ENCODE measurements at regions not wholly inside any gene's neighbourhood (a gene's known extent, or its start where the extent isn't known, plus 50 kb on each side); places are given as distances from the start of the nearest gene placed in this dataset.

- Histone ChIP-seq H2AFZ (ENCODE audit: control insufficient read depth, low read length) (no peak overlapping the region), H3K9ac (ENCODE audit: control insufficient read depth, extremely low read depth, insufficient read depth, low read length) (no peak overlapping the region), H3K27me3 (ENCODE audit: control insufficient read depth, extremely low read depth, insufficient read depth, low read length) (no peaks in the 10 kb centered on the region), H3K4me1 (ENCODE audit: control insufficient read depth, extremely low read depth, insufficient read depth, low read length) (no peaks in the 10 kb centered on the region), H4K20me1 (ENCODE audit: control insufficient read depth, extremely low read depth, insufficient read depth, low read length) (no peaks in the 10 kb centered on the region), H3K27ac (ENCODE audit: control insufficient read depth, insufficient read depth, low read length) (no peak overlapping the region), H3K36me3 (ENCODE audit: control insufficient read depth in 2 of 2, extremely low read depth in 1 of 2, insufficient read depth in 2 of 2, low read length in 2 of 2) (no peaks in the 10 kb centered on the region), H3K4me2 (ENCODE audit: control insufficient read depth, extremely low read depth, insufficient read depth, low read depth, low read length) (no peak overlapping the region), H3K9me3 (ENCODE audit: control insufficient read depth, low read depth, low read length) (no peaks in the 10 kb centered on the region), H3K9me1 (ENCODE audit: control insufficient read depth, extremely low read depth, insufficient read depth, low read length) (no peaks in the 10 kb centered on the region), H3K4me3 (ENCODE audit: control insufficient read depth in 2 of 3, extremely low read depth in 1 of 3, insufficient read depth in 2 of 3, low read depth in 1 of 3, low read length in 3 of 3) (no peak overlapping the region), H3K79me2 (ENCODE audit: control insufficient read depth, insufficient read depth, low read length) (no peaks in the 10 kb centered on the region)
- dilution Hi-C loops (cut with MboI; ENCODE audit: extremely low pct_ligation_motif_present, low sequenced_read_pairs): no loop called here
- TF ChIP-seq EZH2 (IDR thresholded peaks at IDR 0.05; ENCODE audit: low read length): no peak
- no peak for TF ChIP-seq CTCF (optimal IDR thresholded peaks at IDR 0.05 in 1 of 3, IDR thresholded peaks at IDR 0.05 in 1 of 3, conservative IDR thresholded peaks at IDR 0.05 in 1 of 3; ENCODE audit: extremely low read depth in 1 of 3, insufficient read depth in 2 of 3, low read length in 3 of 3)
- DNase-seq (ENCODE audit: low read depth, low spot score) (no peak), FAIRE-seq (no peak)
These were observed 112.3 kb upstream of the ZNF507 start for GRCh38 chr19:32233091-32233490.

DNA sequence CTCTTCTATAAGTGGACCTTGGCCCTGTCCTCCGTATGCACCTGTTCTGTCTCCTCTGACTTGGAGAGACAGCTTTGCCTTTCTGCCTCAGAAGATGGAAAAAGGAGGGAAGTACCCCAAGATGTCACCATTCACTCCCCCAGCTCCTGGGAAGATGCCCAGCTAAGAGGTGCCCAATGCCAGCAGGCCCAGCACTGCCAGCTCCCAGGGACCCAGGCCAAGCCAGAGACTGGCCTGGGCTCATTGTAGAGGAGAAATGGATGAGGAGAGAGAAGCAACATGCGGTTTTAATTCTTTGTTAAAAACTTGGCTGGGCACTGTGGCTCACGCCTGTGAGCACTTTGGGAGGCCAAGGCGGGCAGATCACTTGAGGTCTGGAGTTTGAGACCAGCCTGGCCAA is 111.5 kb upstream of the ZNF507 start:
- Histone ChIP-seq H3K27me3 (ENCODE audit: control insufficient read depth, extremely low read depth, insufficient read depth, low read length) (no peaks in the 10 kb centered on the region), H3K4me3 (ENCODE audit: control insufficient read depth in 2 of 3, extremely low read depth in 1 of 3, insufficient read depth in 2 of 3, low read depth in 1 of 3, low read length in 3 of 3) (no peak overlapping the region)
- no peak for FAIRE-seq

More for the DNA sequence above, 111.5 kb upstream of the ZNF507 start:
- no peaks in the 10 kb centered on the region for H3K36me3 ChIP-seq (ENCODE audit: control insufficient read depth in 2 of 2, extremely low read depth in 1 of 2, insufficient read depth in 2 of 2, low read length in 2 of 2)
- no peak overlapping the region for H3K27ac ChIP-seq (ENCODE audit: control insufficient read depth, insufficient read depth, low read length)
- no peak overlapping the region for H3K4me2 ChIP-seq (ENCODE audit: control insufficient read depth, extremely low read depth, insufficient read depth, low read depth, low read length)
- H3K9me3 ChIP-seq (ENCODE audit: control insufficient read depth, low read depth, low read length): no peaks in the 10 kb centered on the region
- DNase-seq (ENCODE audit: low read depth, low spot score): no peak
- H3K4me1 ChIP-seq (ENCODE audit: control insufficient read depth, extremely low read depth, insufficient read depth, low read length): no peaks in the 10 kb centered on the region
- dilution Hi-C loops (cut with MboI; ENCODE audit: extremely low pct_ligation_motif_present, low sequenced_read_pairs): no loop called here
- H4K20me1 ChIP-seq (ENCODE audit: control insufficient read depth, extremely low read depth, insufficient read depth, low read length): no peaks in the 10 kb centered on the region
- H2AFZ ChIP-seq (ENCODE audit: control insufficient read depth, low read length): no peak overlapping the region
- no peaks in the 10 kb centered on the region for H3K79me2 ChIP-seq (ENCODE audit: control insufficient read depth, insufficient read depth, low read length)
- H3K9me1 ChIP-seq (ENCODE audit: control insufficient read depth, extremely low read depth, insufficient read depth, low read length): no peaks in the 10 kb centered on the region
- no peak for TF ChIP-seq CTCF (optimal IDR thresholded peaks at IDR 0.05 in 1 of 3, IDR thresholded peaks at IDR 0.05 in 1 of 3, conservative IDR thresholded peaks at IDR 0.05 in 1 of 3; ENCODE audit: extremely low read depth in 1 of 3, insufficient read depth in 2 of 3, low read length in 3 of 3)
- no peak for TF ChIP-seq EZH2 (IDR thresholded peaks at IDR 0.05; ENCODE audit: low read length)
- no peak overlapping the region for H3K9ac ChIP-seq (ENCODE audit: control insufficient read depth, extremely low read depth, insufficient read depth, low read length)

Measured in keratinocyte (primary cell).